Cardiac fibroblast (primary cell): ENCODE measurements at regions not wholly inside any gene's neighbourhood (a gene's known extent, or its start where the extent isn't known, plus 50 kb on each side); places are given as distances from the start of the nearest gene placed in this dataset.

ENCODE experiments used
- DNase-seq, 2 donors: peaks; one replicate each; pipeline versions ENCODE4 v3.0.0 to v3.0.0-alpha.2; 2010; ENCODE audit warnings: low read depth in 2 of 2
- H3K4me3 ChIP-seq, 2 donors: replicated peaks in 1 of 2; 1 replicate in 1 of 2; 2 replicates in 1 of 2; pipeline ENCODE4 v1.5.1; 2011; ENCODE audit warnings: low read depth in 2 of 2, low read length in 2 of 2, mild to moderate bottlenecking in 2 of 2, moderate library complexity in 1 of 2
- TF ChIP-seq, protein P1 (sequence below): IDR thresholded peaks from one replicate; pipeline ENCODE4 v1.5.1; 2011; ENCODE audit warnings: low read depth, mild to moderate bottlenecking, low read length, inconsistent platforms

DNA sequence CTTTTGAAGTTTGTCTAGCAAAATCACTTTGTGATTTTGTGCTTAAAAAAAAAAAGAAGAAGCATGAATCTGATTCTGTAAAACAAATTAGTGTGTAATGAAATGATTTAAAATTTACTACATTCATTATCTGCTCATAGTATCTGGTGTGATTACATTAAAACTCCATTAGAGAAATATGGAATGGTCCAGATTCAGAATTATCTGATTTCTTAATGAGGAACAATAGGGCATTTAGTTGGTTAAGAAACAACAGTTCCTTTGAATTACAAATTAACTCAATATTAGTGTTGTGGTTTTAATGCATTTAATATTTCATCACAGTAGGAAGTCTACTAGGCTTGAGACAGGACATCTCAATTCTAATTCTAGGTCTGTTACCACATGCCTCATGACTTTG is 57.9 kb upstream of the PDHA1 start:
- no peak overlapping the region for H3K4me3 ChIP-seq
- DNase-seq: no peak
- TF ChIP-seq, protein P1, sequence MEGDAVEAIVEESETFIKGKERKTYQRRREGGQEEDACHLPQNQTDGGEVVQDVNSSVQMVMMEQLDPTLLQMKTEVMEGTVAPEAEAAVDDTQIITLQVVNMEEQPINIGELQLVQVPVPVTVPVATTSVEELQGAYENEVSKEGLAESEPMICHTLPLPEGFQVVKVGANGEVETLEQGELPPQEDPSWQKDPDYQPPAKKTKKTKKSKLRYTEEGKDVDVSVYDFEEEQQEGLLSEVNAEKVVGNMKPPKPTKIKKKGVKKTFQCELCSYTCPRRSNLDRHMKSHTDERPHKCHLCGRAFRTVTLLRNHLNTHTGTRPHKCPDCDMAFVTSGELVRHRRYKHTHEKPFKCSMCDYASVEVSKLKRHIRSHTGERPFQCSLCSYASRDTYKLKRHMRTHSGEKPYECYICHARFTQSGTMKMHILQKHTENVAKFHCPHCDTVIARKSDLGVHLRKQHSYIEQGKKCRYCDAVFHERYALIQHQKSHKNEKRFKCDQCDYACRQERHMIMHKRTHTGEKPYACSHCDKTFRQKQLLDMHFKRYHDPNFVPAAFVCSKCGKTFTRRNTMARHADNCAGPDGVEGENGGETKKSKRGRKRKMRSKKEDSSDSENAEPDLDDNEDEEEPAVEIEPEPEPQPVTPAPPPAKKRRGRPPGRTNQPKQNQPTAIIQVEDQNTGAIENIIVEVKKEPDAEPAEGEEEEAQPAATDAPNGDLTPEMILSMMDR: no peak

DNA sequence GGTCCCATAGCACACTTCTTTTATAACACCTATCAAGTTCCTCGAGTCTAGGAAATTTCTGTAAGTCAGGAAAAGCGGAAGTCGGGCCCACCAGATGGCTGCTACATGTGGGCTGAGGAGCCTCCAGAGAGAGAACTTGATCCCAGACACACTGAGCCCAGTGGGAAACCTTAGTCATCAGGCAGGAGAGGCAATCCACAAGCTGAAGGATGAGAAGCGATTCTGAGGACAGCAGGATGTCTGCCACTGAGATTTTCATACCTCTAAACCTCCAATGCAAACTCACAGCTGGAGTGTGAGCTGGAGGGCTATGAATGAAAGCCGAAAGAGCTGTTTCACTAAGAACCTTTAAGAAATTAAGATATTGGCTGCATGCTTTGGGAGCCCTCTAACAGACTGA is 52.6 kb upstream of the PDHA1 start:
- DNase-seq: no peak
- H3K4me3 ChIP-seq: no peak overlapping the region
- TF ChIP-seq, protein P1: no peak

GRCh38 chrX:19293606-19294325 is 50.0 kb upstream of the PDHA1 start:
- no peak overlapping the region for H3K4me3 ChIP-seq
- no peak for DNase-seq
- TF ChIP-seq, protein P1: no peak
